A549 (cell line): ENCODE measurements at regions not wholly inside any gene's neighbourhood (a gene's known extent, or its start where the extent isn't known, plus 50 kb on each side); places are given as distances from the start of the nearest gene placed in this dataset.

ENCODE experiments used
- ATAC-seq, 2 experiments: fragments of 200-7000 bp in 1 of 2; fragments of >200 bp in 1 of 2; cut with Nextera tagmentation in 1 of 2; cut with Tn5 transposase in 1 of 2; 3 replicates each; pipeline versions ENCODE4 v1.8.0 to v1.9.1; 2018 to 2020; ENCODE audit warnings: mild to moderate bottlenecking in 1 of 2, moderate library complexity in 1 of 2
- CTCF ChIA-PET: fragments of 300-600 bp; sonication (Branson Sonifier 250); formaldehyde crosslinking; extraction: SDS; loops from one replicate; lab custom pipeline; 2021; ENCODE audit warnings: antibody characterized with exemption, inconsistent platforms; lab: Yijun Ruan, JAX
- POLR2A ChIA-PET: fragments of 350-600 bp; formaldehyde crosslinking; extraction: SDS; loops from one replicate; lab custom pipeline; 2021; ENCODE audit warnings: antibody characterized with exemption, inconsistent platforms; lab: Yijun Ruan, JAX
- DNase-seq, 2 experiments: peaks; one replicate each; pipeline versions ENCODE4 v3.0.0 to v3.0.0-alpha.2; 2011 to 2016; ENCODE audit warnings: low read depth in 1 of 2, low spot score in 1 of 2
- FAIRE-seq: peaks from 2 replicates; lab custom pipeline; 2011; peaks lifted over from hg19 to GRCh38; lab: Jason Lieb, UNC
- H3K27ac ChIP-seq, 2 experiments: fragments of >200 bp; sonication (Bioruptor Twin); formaldehyde crosslinking; 3 replicates each; pipeline ENCODE4 v1.5.1; 2016 to 2017
- H3K4me1 ChIP-seq: fragments of >200 bp; sonication (Bioruptor Twin); formaldehyde crosslinking; 3 replicates; pipeline ENCODE4 v1.6.1; 2016
- H3K4me2 ChIP-seq: fragments of >200 bp; sonication (Bioruptor Twin); formaldehyde crosslinking; 3 replicates; pipeline ENCODE4 v1.6.1; 2016
- H3K4me3 ChIP-seq: fragments of >200 bp; sonication (Bioruptor Twin); formaldehyde crosslinking; 3 replicates; pipeline ENCODE4 v1.5.1; 2016
- H3K9me3 ChIP-seq: fragments of >200 bp; sonication (Bioruptor Twin); formaldehyde crosslinking; 3 replicates; pipeline ENCODE4 v1.6.1; 2016
- ATOH8 ChIP-seq: fragments of 250-450 bp; sonication (Bioruptor Pico); IDR thresholded peaks from 2 replicates; pipeline ENCODE4 v1.5.0; 2020; ENCODE audit warnings: low read depth, mild to moderate bottlenecking, moderate library complexity
- BCL3 ChIP-seq: fragments of >200 bp; sonication (Bioruptor Twin); formaldehyde crosslinking; IDR thresholded peaks from 3 replicates; pipeline ENCODE4 v1.6.1; 2016
- CEBPB ChIP-seq, 2 experiments: fragments of >200 bp in 1 of 2; sonication (Bioruptor Twin) in 1 of 2; formaldehyde crosslinking in 1 of 2; IDR thresholded peaks; 2 replicates each; pipeline ENCODE4 v1.6.1; 2012 to 2016
- CTCF ChIP-seq: fragments of >200 bp; sonication (Bioruptor Twin); formaldehyde crosslinking; IDR thresholded peaks from 3 replicates; pipeline ENCODE4 v1.5.1; 2016
- EHMT2 ChIP-seq: fragments of 200-600 bp; sonication (generic); IDR thresholded peaks from 2 replicates; pipeline ENCODE4 v1.6.1; 2016; ENCODE audit warnings: antibody characterized with exemption, low read depth, mild to moderate bottlenecking, moderate library complexity
- EP300 ChIP-seq, 2 experiments: fragments of >200 bp; sonication (Bioruptor Twin); formaldehyde crosslinking; IDR thresholded peaks; 2 replicates in 1 of 2; 3 replicates in 1 of 2; pipeline ENCODE4 v1.6.1; 2016 to 2017
- FOSB ChIP-seq: fragments of 250-450 bp; sonication (Bioruptor Pico); IDR thresholded peaks from 2 replicates; pipeline ENCODE4 v1.5.0; 2020; ENCODE audit warnings: mild to moderate bottlenecking, moderate library complexity
- GATA3 ChIP-seq: IDR thresholded peaks from 2 replicates; pipeline ENCODE4 v1.6.1; 2012; ENCODE audit warnings: borderline replicate concordance
- HDAC2 ChIP-seq: fragments of 200-600 bp; sonication (generic); IDR thresholded peaks from 2 replicates; pipeline ENCODE4 v1.6.1; 2016
- HOXA7 ChIP-seq: fragments of 250-450 bp; sonication (Bioruptor Pico); IDR thresholded peaks from 2 replicates; pipeline ENCODE4 v1.5.0; 2020; ENCODE audit warnings: mild to moderate bottlenecking, moderate library complexity
- HOXB5 ChIP-seq: fragments of 250-450 bp; sonication (Bioruptor Pico); IDR thresholded peaks from 2 replicates; pipeline ENCODE4 v1.5.0; 2020; ENCODE audit warnings: mild to moderate bottlenecking, moderate library complexity
- JUNB ChIP-seq: fragments of >200 bp; sonication (Bioruptor Twin); formaldehyde crosslinking; IDR thresholded peaks from 2 replicates; pipeline ENCODE4 v1.6.1; 2016
- NPAS2 ChIP-seq: fragments of 250-450 bp; sonication (Bioruptor Pico); IDR thresholded peaks from 2 replicates; pipeline ENCODE4 v1.8.0; 2022; ENCODE audit warnings: mild to moderate bottlenecking, moderate library complexity, borderline replicate concordance
- PBX3 ChIP-seq: IDR thresholded peaks from 2 replicates; pipeline ENCODE4 v1.6.1; 2012
- POLR2A ChIP-seq: IDR thresholded peaks from 2 replicates; pipeline ENCODE4 v1.6.1; 2012; ENCODE audit warnings: mild to moderate bottlenecking, low read length
- RAD21 ChIP-seq, 2 experiments: fragments of >200 bp in 1 of 2; sonication (Bioruptor Twin) in 1 of 2; formaldehyde crosslinking in 1 of 2; IDR thresholded peaks in 1 of 2; conservative IDR thresholded peaks in 1 of 2; 2 replicates in 1 of 2; 3 replicates in 1 of 2; pipeline ENCODE4 v1.6.1; 2012 to 2018; ENCODE audit warnings: inconsistent platforms in 1 of 2
- RNF2 ChIP-seq: fragments of 200-600 bp; sonication (generic); IDR thresholded peaks from 2 replicates; pipeline ENCODE4 v1.6.1; 2016; ENCODE audit warnings: low read depth, mild to moderate bottlenecking, antibody characterized with exemption, moderate library complexity, borderline replicate concordance
- SMC3 ChIP-seq: fragments of >200 bp; sonication (Bioruptor Twin); formaldehyde crosslinking; IDR thresholded peaks from 3 replicates; pipeline ENCODE4 v1.6.1; 2018; ENCODE audit warnings: inconsistent platforms
- TFCP2L1 ChIP-seq: fragments of 250-450 bp; sonication (Bioruptor Pico); IDR thresholded peaks from 2 replicates; pipeline ENCODE4 v1.5.0; 2021; ENCODE audit warnings: mild to moderate bottlenecking
- WGBS: methylation state at CpG from one replicate; pipeline ENCODE4 v1.1.6; 2017; ENCODE audit errors: missing lambda C conversion rate; 5-methylcytosine and 5-hydroxymethylcytosine counted together

GRCh38 chr9:85427772-85428171, 314.0 kb downstream of the AGTPBP1 start:
- no peak for ATAC-seq
- POLR2A ChIA-PET = no interaction called here
- WGBS = 39% methylated on average over 8 of the region's 8 CpGs

GRCh38 chr9:85425153-85425611, 316.6 kb downstream of the AGTPBP1 start:
- CTCF ChIA-PET = interaction anchor here (0.6 to 2.6 kb wide), 35 partner anchors 8 to 1028 kb away, joined by 3 to 35 read pairs (median 4); no protein-coding TSS in a partner anchor
- ATAC-seq (peak; percentile 83 to 92), FAIRE-seq (no peak), DNase-seq (peak; percentile 62 to 69)
- 9% methylated on average over 15 of the region's 15 CpGs for WGBS
- H3K9me3 ChIP-seq = no peaks in the 10 kb centered on the region
- POLR2A ChIA-PET = interaction anchor here (0.6 kb wide), 1 partner anchor 206 kb away, joined by 4 read pairs; no protein-coding TSS in a partner anchor
- no peaks in the 10 kb centered on the region for H3K4me1 ChIP-seq
- no peak overlapping the region for H3K27ac ChIP-seq
- H3K4me2 ChIP-seq = peak overlapping the region; percentile 16; the same call in 2 of the 3 replicates
- no peak overlapping the region for H3K4me3 ChIP-seq
- TF ChIP-seq PBX3 = no peak
- TF ChIP-seq RAD21 (conservative IDR thresholded peaks at IDR 0.05 in 1 of 2, IDR thresholded peaks at IDR 0.05 in 1 of 2) = peak; percentile 72 to 82
- peak; percentile 52 for TF ChIP-seq CTCF
- TF ChIP-seq FOSB = no peak
- peak; percentile 56 for TF ChIP-seq SMC3
- TF ChIP-seq, all 56 proteins: peak for 3

More at GRCh38 chr9:85427772-85428171, 314.0 kb downstream of the AGTPBP1 start:
- Histone ChIP-seq H3K4me1 (no peaks in the 10 kb centered on the region), H3K27ac (no peak overlapping the region), H3K4me2 (no peak overlapping the region), H3K4me3 (no peak overlapping the region), H3K9me3 (no peaks in the 10 kb centered on the region)
- no peak for FAIRE-seq
- TF ChIP-seq BCL3 (no peak), HDAC2 (no peak), HOXB5 (CRISPR knock-in tag) (no peak)
- no peak for DNase-seq
- CTCF ChIA-PET = interaction anchor here (1.1 kb wide), 1 partner anchor 1030 kb away, joined by 3 read pairs; no protein-coding TSS in a partner anchor

DNA sequence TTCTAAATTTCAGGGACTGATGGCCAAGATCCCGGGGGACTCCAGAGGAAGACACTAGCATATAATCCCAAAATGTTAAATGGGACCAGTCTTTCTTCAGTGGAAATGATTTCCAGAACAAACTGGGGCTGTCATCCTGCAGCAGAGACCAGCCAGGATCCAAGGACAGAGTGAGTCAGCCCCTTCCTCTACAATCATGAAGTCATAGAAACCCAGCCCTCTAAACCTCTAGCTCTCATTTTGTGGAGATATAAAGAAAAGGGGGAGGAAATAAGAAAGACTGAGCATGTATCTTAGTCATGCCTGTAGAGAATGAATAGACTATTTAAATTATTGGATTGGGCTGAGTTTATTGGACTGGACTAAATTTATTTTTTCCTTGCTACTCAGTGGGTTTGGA, 318.3 kb downstream of the AGTPBP1 start:
- POLR2A ChIA-PET = no interaction called here
- 39% methylated on average over 1 of the region's 1 CpG for WGBS
- Histone ChIP-seq H3K4me1 (no peaks in the 10 kb centered on the region), H3K9me3 (no peaks in the 10 kb centered on the region), H3K4me2 (no peak overlapping the region)
- DNase-seq (no peak), FAIRE-seq (no peak), ATAC-seq (no peak)
- TF ChIP-seq GATA3 = no peak
- no peak for TF ChIP-seq ATOH8
- TF ChIP-seq CEBPB (IDR thresholded peaks at IDR 0.05) = no peak
- no peak for TF ChIP-seq TFCP2L1
- TF ChIP-seq HOXA7 (CRISPR knock-in tag) = no peak
- no peak for TF ChIP-seq NPAS2 (CRISPR knock-in tag)
- TF ChIP-seq JUNB = no peak
- no peak for TF ChIP-seq EHMT2
- no peak for TF ChIP-seq EP300 (IDR thresholded peaks at IDR 0.05)
- TF ChIP-seq RNF2 = no peak
- no peak for TF ChIP-seq BCL3
- no peak for TF ChIP-seq PBX3
- TF ChIP-seq POLR2A = no peak
- TF ChIP-seq, all 56 proteins: peak for 0
- CTCF ChIA-PET = interaction anchor here (1.1 to 1.4 kb wide), 2 partner anchors 187 to 472 kb away, joined by 3 read pairs; no protein-coding TSS in a partner anchor
- no peak overlapping the region for H3K4me3 ChIP-seq
- no peak overlapping the region for H3K27ac ChIP-seq
